Stimulated activated naive CD8-positive, alpha-beta T cell treated with anti-CD3 and anti-CD28 coated beads, Interleukin-15, amount 100 ng/mL, for 72 hours (primary cell): ENCODE measurements at regions not wholly inside any gene's neighbourhood (a gene's known extent, or its start where the extent isn't known, plus 50 kb on each side); places are given as distances from the start of the nearest gene placed in this dataset.
"Not testable (repeated sequence)": the region's sequence is repeated elsewhere in the genome, so short reads cannot be mapped to it uniquely, and the experiment has no call there.

Source experiments
- ATAC-seq: fragments of 150-1000 bp; cut with Tn5 transposase; 2 replicates; pipeline ENCODE4 v1.10.0; 2021; ENCODE audit warnings: mild to moderate bottlenecking, moderate library complexity
- DNase-seq, 2 donors: peaks; one replicate each; pipeline ENCODE4 v3.0.0; 2021 to 2022
- H3K27ac Mint-ChIP-seq, 2 donors: one replicate each; pipeline ENCODE4 v1.8.0; 2022; ENCODE audit warnings: mild to moderate bottlenecking in 2 of 2, mixed read lengths in 2 of 2, moderate library complexity in 2 of 2
- H3K27me3 Mint-ChIP-seq: one replicate; pipeline ENCODE4 v1.8.0; 2022; ENCODE audit warnings: mixed read lengths
- H3K4me1 Mint-ChIP-seq: one replicate; pipeline ENCODE4 v1.8.0; 2022; ENCODE audit warnings: mild to moderate bottlenecking, mixed read lengths
- H3K4me3 Mint-ChIP-seq, 2 donors: one replicate each; pipeline ENCODE4 v1.8.0; 2022; ENCODE audit warnings: mild to moderate bottlenecking in 2 of 2, mixed read lengths in 2 of 2, moderate library complexity in 1 of 2
- H3K9me3 Mint-ChIP-seq, 2 donors: one replicate each; pipeline ENCODE4 v1.8.0; 2022; ENCODE audit warnings: mixed read lengths in 2 of 2

DNA sequence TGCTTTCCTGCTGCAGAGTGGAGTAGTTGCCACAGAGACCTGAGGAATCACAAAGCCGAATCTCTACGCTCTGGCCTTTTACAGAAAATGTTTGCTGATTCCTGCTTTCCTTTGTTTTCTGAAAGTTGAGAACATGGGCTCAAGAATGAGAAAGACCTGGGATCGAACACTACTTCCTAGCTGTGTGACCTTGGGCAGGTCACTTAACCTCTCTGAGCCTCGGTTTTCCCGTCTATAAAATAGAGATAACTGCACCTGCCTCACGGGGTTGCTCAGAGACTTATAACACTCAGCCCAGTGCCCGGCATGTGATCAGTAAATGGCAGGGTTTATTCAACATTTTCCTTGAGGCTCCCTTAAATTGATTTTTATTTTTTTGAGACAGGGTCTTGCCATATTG, 70.9 kb upstream of the ALX4 start:
- H3K4me3 Mint-ChIP-seq: no peak overlapping the region
- peaks cover 0 to 8% of the 10 kb centered on the region in 2 donors for H3K9me3 Mint-ChIP-seq
- no peak for ATAC-seq
- no peak overlapping the region for H3K27ac Mint-ChIP-seq
- H3K4me1 Mint-ChIP-seq: no peaks in the 10 kb centered on the region
- no peak for DNase-seq
- peaks cover 44% of the 10 kb centered on the region for H3K27me3 Mint-ChIP-seq

DNA sequence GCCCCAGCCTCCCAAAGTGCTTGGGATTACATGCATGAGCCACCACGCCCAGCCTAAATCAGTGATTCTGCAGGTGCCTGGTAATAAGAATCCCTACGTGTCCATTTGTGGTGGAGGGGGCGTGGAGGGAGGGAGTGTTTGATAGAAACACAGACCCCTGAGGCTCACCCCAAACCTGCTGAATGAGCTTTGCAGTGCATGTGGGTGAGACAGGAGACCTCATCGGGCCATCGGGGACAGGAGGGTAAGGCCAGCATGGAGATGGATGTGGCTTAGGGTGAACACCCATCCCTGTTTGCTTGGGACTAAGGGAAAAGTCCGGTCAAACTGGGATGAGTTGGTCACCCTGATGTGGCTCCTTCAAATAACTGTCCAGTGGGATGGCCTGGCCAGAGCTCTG, 71.3 kb upstream of the ALX4 start:
- no peak for DNase-seq
- ATAC-seq: no peak
- no peak overlapping the region for H3K27ac Mint-ChIP-seq
- peaks cover 47% of the 10 kb centered on the region for H3K27me3 Mint-ChIP-seq
- H3K4me3 Mint-ChIP-seq: no peak overlapping the region
- no peaks in the 10 kb centered on the region for H3K4me1 Mint-ChIP-seq
- peaks cover 0 to 4% of the 10 kb centered on the region in 2 donors for H3K9me3 Mint-ChIP-seq

- DNase-seq (no peak), ATAC-seq (no peak)
- no peaks in the 10 kb centered on the region for H3K4me1 Mint-ChIP-seq
- no peaks in the 10 kb centered on the region for H3K9me3 Mint-ChIP-seq
- H3K4me3 Mint-ChIP-seq: no peak overlapping the region
- H3K27ac Mint-ChIP-seq: no peak overlapping the region
- peaks cover 47% of the 10 kb centered on the region for H3K27me3 Mint-ChIP-seq
Measured at GRCh38 chr11:44382118-44382517, 72.2 kb upstream of the ALX4 start.

DNA sequence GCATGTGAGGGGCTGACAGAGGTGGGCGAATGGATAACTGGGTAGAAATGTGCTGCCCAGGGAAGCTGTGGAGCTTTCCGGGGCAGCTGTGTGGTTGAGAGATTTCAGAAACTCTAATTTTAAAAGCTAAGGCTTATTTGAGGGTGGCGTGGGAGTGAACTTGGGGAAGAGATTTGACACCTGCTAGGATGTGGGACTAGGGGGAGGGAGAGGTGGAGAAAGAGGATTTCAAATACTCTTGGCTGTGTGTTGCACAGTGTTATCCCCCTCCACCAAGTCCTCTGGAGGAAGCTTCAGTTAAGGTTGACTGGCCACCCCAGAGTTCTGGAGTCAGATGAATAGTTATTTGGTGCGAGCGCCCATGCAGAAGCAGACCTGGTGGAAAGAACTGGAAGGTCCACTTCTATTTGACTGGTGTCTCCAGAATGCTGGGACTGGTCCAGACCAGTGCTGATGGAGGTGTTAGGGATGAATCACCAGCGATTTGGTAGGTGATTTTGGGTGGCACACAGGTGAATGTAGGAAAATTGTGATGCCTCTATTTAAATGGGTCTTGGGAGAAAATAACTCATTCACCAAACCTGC, 72.8 kb upstream of the ALX4 start:
- Mint-ChIP-seq H3K9me3 (no peaks in the 10 kb centered on the region), H3K4me3 (no peak overlapping the region), H3K27me3 (peaks cover 54% of the 10 kb centered on the region), H3K27ac (no peak overlapping the region), H3K4me1 (no peaks in the 10 kb centered on the region)
- DNase-seq: no peak
- ATAC-seq: no peak

DNA sequence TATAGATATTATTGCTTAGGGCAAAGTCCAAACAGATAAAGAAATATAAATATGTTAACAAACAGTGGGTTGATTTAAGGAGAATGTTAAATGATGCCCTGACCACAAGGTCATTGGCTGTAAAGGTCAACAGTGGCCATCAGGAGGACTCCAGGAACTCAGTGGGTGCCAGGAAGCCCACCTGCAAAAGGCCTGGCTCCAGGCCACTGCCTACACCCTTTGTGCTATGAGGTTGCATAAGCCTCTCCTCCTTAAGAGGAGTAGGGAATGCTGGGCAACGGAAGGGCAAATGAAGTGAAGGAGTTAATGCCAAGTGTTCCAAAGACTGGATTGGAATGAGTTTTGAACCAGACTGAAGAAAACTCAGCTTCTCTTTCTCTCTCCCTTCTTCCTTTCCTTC, 73.3 kb upstream of the ALX4 start:
- DNase-seq (no peak), ATAC-seq (no peak)
- Mint-ChIP-seq H3K27me3 (peaks cover 56% of the 10 kb centered on the region), H3K9me3 (no peaks in the 10 kb centered on the region), H3K27ac (no peak overlapping the region), H3K4me1 (no peaks in the 10 kb centered on the region), H3K4me3 (no peak overlapping the region)

- Mint-ChIP-seq H3K4me1 (no peaks in the 10 kb centered on the region), H3K27me3 (peaks cover 46% of the 10 kb centered on the region), H3K27ac (no peak overlapping the region), H3K4me3 (no peak overlapping the region), H3K9me3 (peaks cover 3 to 9% of the 10 kb centered on the region in 2 donors)
- ATAC-seq (no peak), DNase-seq (no peak)
Measured at GRCh38 chr11:44387415-44387814, 77.5 kb upstream of the ALX4 start.

- no peak for ATAC-seq
- H3K9me3 Mint-ChIP-seq: peaks cover 3 to 9% of the 10 kb centered on the region in 2 donors
Measured at GRCh38 chr11:44387825-44388224, 77.9 kb upstream of the ALX4 start.

GRCh38 chr11:44388828-44389657, 79.1 kb upstream of the ALX4 start:
- DNase-seq: no peak
- no peak for ATAC-seq
- peak overlapping the region in 1 of 2 donors; percentile 50 for H3K27ac Mint-ChIP-seq
- no peaks in the 10 kb centered on the region for H3K4me1 Mint-ChIP-seq
- peaks cover 40% of the 10 kb centered on the region for H3K27me3 Mint-ChIP-seq
- H3K9me3 Mint-ChIP-seq: peaks cover 5 to 9% of the 10 kb centered on the region in 2 donors
- no peak overlapping the region for H3K4me3 Mint-ChIP-seq

More at GRCh38 chr11:44387825-44388224, 77.9 kb upstream of the ALX4 start:
- H3K27ac Mint-ChIP-seq: no peak overlapping the region
- peaks cover 42% of the 10 kb centered on the region for H3K27me3 Mint-ChIP-seq
- no peak overlapping the region for H3K4me3 Mint-ChIP-seq
- DNase-seq: no peak
- no peaks in the 10 kb centered on the region for H3K4me1 Mint-ChIP-seq

- Mint-ChIP-seq H3K27me3 (peaks cover 35% of the 10 kb centered on the region), H3K27ac (no peak overlapping the region), H3K9me3 (peaks cover 12 to 16% of the 10 kb centered on the region in 2 donors), H3K4me1 (no peaks in the 10 kb centered on the region), H3K4me3 (no peak overlapping the region)
- ATAC-seq: no peak
- no peak for DNase-seq
Measured at GRCh38 chr11:44389963-44390605, 80.1 kb upstream of the ALX4 start.

GRCh38 chr11:44391004-44391403, 81.1 kb upstream of the ALX4 start:
- DNase-seq, ATAC-seq, H3K4me3 Mint-ChIP-seq, H3K4me1 Mint-ChIP-seq, H3K27ac Mint-ChIP-seq: not testable (repeated sequence)
- H3K27me3 Mint-ChIP-seq: peaks cover 25% of the 10 kb centered on the region
- H3K9me3 Mint-ChIP-seq: peaks cover 12 to 16% of the 10 kb centered on the region in 2 donors

DNA sequence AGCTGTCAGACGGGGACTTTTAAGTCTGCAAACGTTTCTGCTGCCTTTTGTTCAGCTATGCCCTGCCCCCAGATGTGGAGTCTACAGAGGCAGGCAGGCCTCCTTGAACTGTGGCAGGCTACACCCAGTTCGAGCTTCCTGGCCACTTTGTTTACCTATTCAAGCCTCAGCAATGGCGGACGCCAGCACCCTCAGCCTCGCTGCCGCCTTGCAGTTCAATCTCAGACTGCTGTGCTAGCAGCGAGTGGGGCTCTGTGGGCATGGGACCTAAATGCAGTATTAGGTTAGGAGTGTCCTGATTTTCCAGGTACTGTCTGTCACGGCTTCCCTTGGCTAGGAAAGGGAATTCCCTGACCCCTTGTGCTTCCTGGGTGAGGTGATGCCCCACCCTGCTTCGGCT, 86.8 kb upstream of the ALX4 start:
- ATAC-seq: not testable (repeated sequence)
- H3K27me3 Mint-ChIP-seq: peaks cover 12% of the 10 kb centered on the region

DNA sequence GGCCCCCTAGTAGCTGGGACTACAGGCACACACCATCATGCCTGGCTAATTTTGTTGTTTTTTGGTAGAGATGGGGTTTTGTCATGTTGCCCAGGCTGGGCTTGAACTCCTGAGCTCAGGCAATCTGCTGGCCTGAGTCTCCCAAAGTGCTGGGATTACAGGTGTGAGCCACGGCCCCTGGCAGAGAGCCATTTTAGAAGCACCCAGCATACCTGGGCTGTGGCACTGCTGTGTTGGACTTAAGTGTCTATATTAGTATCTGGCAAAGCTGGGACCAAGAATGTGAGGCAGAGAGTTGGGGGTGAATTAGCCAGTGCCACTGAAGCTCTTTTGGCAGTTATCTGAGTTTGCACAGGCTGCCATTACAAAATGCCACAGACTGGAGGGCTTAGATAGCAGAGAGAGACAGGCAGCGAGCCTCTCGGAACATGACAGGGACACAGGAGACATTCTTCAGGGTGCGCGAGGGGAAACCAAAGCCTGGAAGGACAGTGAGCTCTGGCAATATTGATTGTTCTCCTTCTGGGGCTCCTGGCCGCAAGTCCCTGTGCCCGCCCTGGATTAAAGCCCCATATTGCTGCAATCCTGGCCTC, 87.7 kb upstream of the ALX4 start:
- Mint-ChIP-seq H3K9me3 (peaks cover 7 to 9% of the 10 kb centered on the region in 2 donors), H3K27ac (no peak overlapping the region), H3K4me1 (no peaks in the 10 kb centered on the region), H3K27me3 (peaks cover 16% of the 10 kb centered on the region), H3K4me3 (no peak overlapping the region)
- DNase-seq (no peak), ATAC-seq (no peak)

More for the DNA sequence above, 86.8 kb upstream of the ALX4 start:
- H3K4me1 Mint-ChIP-seq, H3K9me3 Mint-ChIP-seq, DNase-seq, H3K27ac Mint-ChIP-seq, H3K4me3 Mint-ChIP-seq: not testable (repeated sequence)

DNA sequence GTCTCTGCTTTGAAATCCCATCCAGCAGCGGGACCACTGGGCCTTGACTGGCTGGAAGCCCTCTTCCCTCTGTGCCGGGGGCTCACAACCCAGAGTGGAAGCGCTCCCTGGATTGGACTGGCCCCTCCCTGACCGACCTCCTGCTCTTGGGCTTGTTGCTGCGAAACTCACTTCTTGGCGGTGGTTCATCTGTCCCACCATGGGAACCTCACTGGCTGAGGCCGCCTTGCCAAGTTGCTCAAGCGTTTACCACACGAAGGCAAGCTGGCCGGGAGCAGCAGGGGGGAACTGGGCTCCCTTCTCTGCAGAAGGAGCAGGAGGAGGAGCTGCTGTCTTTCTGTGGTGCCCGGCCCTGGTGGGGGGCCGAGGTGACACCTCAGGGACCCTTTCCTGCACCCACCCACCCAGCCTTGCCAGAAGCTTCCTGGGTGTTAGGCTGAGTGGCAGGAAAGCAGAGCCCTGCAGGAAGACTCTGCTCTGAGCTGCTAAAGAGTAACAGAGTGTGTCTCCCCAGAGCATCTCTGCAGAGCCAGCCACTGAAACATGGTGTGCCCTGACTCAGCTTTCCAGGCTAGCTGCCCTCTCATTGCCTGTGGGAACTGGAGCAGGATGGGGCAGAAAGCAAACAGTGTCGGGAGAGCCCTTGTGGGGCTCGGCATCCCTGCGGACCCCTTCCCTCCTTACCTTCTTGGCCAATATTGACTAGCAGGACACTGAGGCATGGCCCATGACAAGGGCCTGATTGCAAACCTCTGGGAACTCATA, 88.5 kb upstream of the ALX4 start:
- H3K4me1 Mint-ChIP-seq: no peaks in the 10 kb centered on the region
- H3K9me3 Mint-ChIP-seq: peaks cover 7 to 9% of the 10 kb centered on the region in 2 donors
- H3K27me3 Mint-ChIP-seq: peaks cover 20% of the 10 kb centered on the region
- DNase-seq: no peak
- ATAC-seq: no peak
- no peak overlapping the region for H3K27ac Mint-ChIP-seq
- H3K4me3 Mint-ChIP-seq: no peak overlapping the region

- H3K9me3 Mint-ChIP-seq: no peaks in the 10 kb centered on the region
- H3K27me3 Mint-ChIP-seq: peaks cover 20% of the 10 kb centered on the region
- H3K4me1 Mint-ChIP-seq: no peaks in the 10 kb centered on the region
- DNase-seq: no peak
- ATAC-seq: no peak
- peak overlapping the region in 1 of 2 donors; percentile 46 for H3K27ac Mint-ChIP-seq
- no peak overlapping the region for H3K4me3 Mint-ChIP-seq
Measured at GRCh38 chr11:44399968-44400367, 90.0 kb upstream of the ALX4 start.

DNA sequence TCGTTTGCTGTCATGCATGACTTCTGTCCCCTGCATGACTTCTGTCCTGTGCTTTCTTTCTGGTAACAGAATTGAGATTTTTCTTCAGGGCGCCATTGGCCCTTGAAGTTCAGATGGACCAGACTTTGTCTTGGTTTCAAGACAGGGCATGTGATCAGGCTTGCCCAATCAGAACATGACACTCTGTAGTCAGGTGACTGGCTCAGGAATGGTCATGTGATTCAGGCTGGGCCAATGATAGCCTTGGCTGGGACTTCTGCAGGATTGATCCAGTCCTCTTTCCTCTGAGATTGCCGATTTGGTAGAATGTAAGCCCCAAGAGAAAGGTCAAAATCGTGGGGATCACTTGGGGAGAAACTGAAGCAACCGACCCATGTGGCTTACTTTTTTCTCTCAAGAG, 90.5 kb upstream of the ALX4 start:
- Mint-ChIP-seq H3K27ac (no peak overlapping the region), H3K9me3 (no peaks in the 10 kb centered on the region), H3K4me3 (no peak overlapping the region), H3K27me3 (peaks cover 20% of the 10 kb centered on the region), H3K4me1 (no peaks in the 10 kb centered on the region)
- DNase-seq (no peak), ATAC-seq (no peak)
